Adipocyte (in vitro differentiated cells): ENCODE measurements at regions not wholly inside any gene's neighbourhood (a gene's known extent, or its start where the extent isn't known, plus 50 kb on each side); places are given as distances from the start of the nearest gene placed in this dataset.
A peak's percentile ranks its signal among the peaks of the same experiment; 100 is the strongest.

Experiments used
- DNase-seq: peaks from one replicate; pipeline ENCODE4 v3.0.0-alpha.2; 2015; ENCODE audit warnings: low read depth
- H3K27me3 ChIP-seq: replicated peaks from 2 replicates; pipeline ENCODE4 v1.7.0; 2013; ENCODE audit warnings: mild to moderate bottlenecking, low read length, moderate library complexity; ENCODE audit not compliant: control insufficient read depth, insufficient read depth
- H3K36me3 ChIP-seq: 2 replicates; pipeline ENCODE4 v1.7.0; 2013; ENCODE audit warnings: low read length, mild to moderate bottlenecking, moderate library complexity; ENCODE audit not compliant: control insufficient read depth, insufficient read depth, severe bottlenecking
- H3K4me1 ChIP-seq: 2 replicates; pipeline ENCODE4 v1.7.0; 2013; ENCODE audit warnings: mild to moderate bottlenecking, low read length, moderate library complexity; ENCODE audit not compliant: control insufficient read depth, insufficient read depth
- H3K4me3 ChIP-seq: 2 replicates; pipeline ENCODE4 v1.7.0; 2013; ENCODE audit warnings: mild to moderate bottlenecking, low read length, moderate library complexity
- H3K9ac ChIP-seq: 2 replicates; pipeline ENCODE4 v1.7.0; 2013; ENCODE audit warnings: mild to moderate bottlenecking, low read length, moderate library complexity
- H3K9me3 ChIP-seq: 2 replicates; pipeline ENCODE4 v1.7.0; 2013; ENCODE audit warnings: mild to moderate bottlenecking, low read length, moderate library complexity; ENCODE audit not compliant: control insufficient read depth

- Histone ChIP-seq H3K27me3 (peaks cover 49% of the 10 kb centered on the region), H3K36me3 (no peaks in the 10 kb centered on the region)
- no peak for DNase-seq
These were observed 174.5 kb downstream of the CDC5L start for GRCh38 chr6:44561832-44562665.

DNA sequence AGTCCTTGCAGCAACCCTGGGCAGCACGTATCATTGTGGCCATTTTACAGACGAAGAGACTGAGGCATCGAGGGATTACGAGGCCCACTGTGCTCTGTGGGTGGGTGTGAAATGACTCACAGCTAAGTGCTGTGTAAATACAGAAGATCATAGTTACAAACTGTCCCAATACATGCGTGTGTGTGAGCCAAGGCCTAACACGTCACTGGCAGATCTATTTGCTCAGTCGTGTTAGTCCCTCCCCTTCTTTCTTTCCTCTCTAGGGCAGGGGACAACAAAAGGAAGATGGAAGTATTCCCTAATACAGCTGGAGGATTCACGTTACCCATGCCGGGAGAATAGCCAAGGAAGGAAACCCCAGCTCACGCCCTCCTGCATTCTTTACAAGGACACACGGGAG is 175.9 kb downstream of the CDC5L start:
- Histone ChIP-seq H3K4me3 (no peak overlapping the region), H3K36me3 (no peaks in the 10 kb centered on the region), H3K27me3 (peaks cover 36% of the 10 kb centered on the region), H3K4me1 (peaks cover 12% of the 10 kb centered on the region), H3K9ac (no peak overlapping the region), H3K9me3 (no peaks in the 10 kb centered on the region)
- DNase-seq, result no peak

More at GRCh38 chr6:44561832-44562665, 174.5 kb downstream of the CDC5L start:
- H3K4me1 ChIP-seq, result peaks cover 12% of the 10 kb centered on the region
- no peak overlapping the region for H3K4me3 ChIP-seq
- no peak overlapping the region for H3K9ac ChIP-seq
- no peaks in the 10 kb centered on the region for H3K9me3 ChIP-seq

GRCh38 chr6:44564906-44565524 is 177.5 kb downstream of the CDC5L start:
- DNase-seq, result no peak
- H3K9me3 ChIP-seq, result no peaks in the 10 kb centered on the region

GRCh38 chr6:44567406-44567805 is 179.9 kb downstream of the CDC5L start:
- H3K27me3 ChIP-seq, result peaks cover 10% of the 10 kb centered on the region
- H3K9ac ChIP-seq, result no peak overlapping the region
- no peaks in the 10 kb centered on the region for H3K36me3 ChIP-seq
- H3K4me1 ChIP-seq, result peaks cover 10% of the 10 kb centered on the region
- no peaks in the 10 kb centered on the region for H3K9me3 ChIP-seq
- H3K4me3 ChIP-seq, result no peak overlapping the region
- no peak for DNase-seq

More at GRCh38 chr6:44564906-44565524, 177.5 kb downstream of the CDC5L start:
- Histone ChIP-seq H3K4me3 (no peak overlapping the region), H3K9ac (no peak overlapping the region), H3K36me3 (no peaks in the 10 kb centered on the region), H3K4me1 (peaks cover 5% of the 10 kb centered on the region), H3K27me3 (peaks cover 23% of the 10 kb centered on the region)

GRCh38 chr6:44569131-44569530 is 181.6 kb downstream of the CDC5L start:
- no peaks in the 10 kb centered on the region for H3K36me3 ChIP-seq
- no peak overlapping the region for H3K9ac ChIP-seq
- H3K27me3 ChIP-seq, result peaks cover 10% of the 10 kb centered on the region
- no peak for DNase-seq
- H3K4me3 ChIP-seq, result no peak overlapping the region
- peaks cover 10% of the 10 kb centered on the region for H3K4me1 ChIP-seq
- no peaks in the 10 kb centered on the region for H3K9me3 ChIP-seq

GRCh38 chr6:44569931-44570385 is 182.5 kb downstream of the CDC5L start:
- H3K9me3 ChIP-seq, result no peaks in the 10 kb centered on the region
- peaks cover 10% of the 10 kb centered on the region for H3K27me3 ChIP-seq
- peak overlapping the region; percentile 57 for H3K4me3 ChIP-seq
- peak; percentile 53 for DNase-seq
- no peaks in the 10 kb centered on the region for H3K36me3 ChIP-seq
- H3K9ac ChIP-seq, result no peak overlapping the region
- peaks cover 10% of the 10 kb centered on the region for H3K4me1 ChIP-seq

- no peak for DNase-seq
- no peaks in the 10 kb centered on the region for H3K9me3 ChIP-seq
- peaks cover 18% of the 10 kb centered on the region for H3K4me1 ChIP-seq
- H3K27me3 ChIP-seq, result peaks cover 5% of the 10 kb centered on the region
- no peak overlapping the region for H3K4me3 ChIP-seq
- no peak overlapping the region for H3K9ac ChIP-seq
- no peaks in the 10 kb centered on the region for H3K36me3 ChIP-seq
These were observed 184.0 kb downstream of the CDC5L start for GRCh38 chr6:44571510-44571909.

DNA sequence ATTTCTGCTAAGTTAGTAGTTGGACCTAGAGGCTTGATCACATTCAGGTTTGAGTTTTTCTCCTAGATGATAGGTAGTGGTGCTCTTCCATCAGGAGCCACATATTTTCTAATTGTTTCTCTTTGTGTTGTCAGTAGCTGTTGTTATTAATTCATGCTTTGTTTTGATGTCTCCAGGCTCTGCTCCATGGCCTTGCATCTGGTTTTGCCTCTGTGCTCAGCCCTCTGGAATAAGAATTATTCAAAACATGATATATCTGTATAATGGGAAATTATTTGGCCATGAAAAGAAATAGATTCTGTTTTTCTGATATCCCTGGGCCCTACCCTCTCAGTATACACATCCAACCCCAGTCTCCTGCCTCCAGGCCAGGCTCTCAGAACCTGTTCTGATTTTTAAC is 184.8 kb downstream of the CDC5L start:
- no peaks in the 10 kb centered on the region for H3K27me3 ChIP-seq
- H3K4me3 ChIP-seq, result no peak overlapping the region
- peak; percentile 24 for DNase-seq
- H3K36me3 ChIP-seq, result no peaks in the 10 kb centered on the region
- no peak overlapping the region for H3K9ac ChIP-seq
- peaks cover 22% of the 10 kb centered on the region for H3K4me1 ChIP-seq
- no peaks in the 10 kb centered on the region for H3K9me3 ChIP-seq

DNA sequence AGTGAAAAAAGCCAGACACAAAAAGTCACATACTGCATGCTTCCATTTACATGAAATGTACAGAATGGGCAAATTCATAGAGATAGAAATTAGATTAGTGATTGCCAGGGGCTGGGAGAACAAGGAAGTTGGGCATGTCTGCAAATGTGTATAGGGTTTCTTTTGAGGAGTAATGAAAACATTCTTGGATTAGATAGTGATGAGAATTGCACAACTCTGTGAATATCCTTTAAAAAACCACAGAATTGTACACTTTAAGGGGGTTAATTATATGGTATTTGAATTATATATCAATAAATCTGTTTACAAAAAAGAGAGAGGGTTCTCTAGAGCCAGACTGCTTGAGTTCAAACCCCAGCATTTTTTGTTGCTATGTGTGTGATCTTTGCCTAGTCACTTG is 188.1 kb downstream of the CDC5L start:
- H3K4me3 ChIP-seq, result no peak overlapping the region
- peak; percentile 59 for DNase-seq
- H3K36me3 ChIP-seq, result no peaks in the 10 kb centered on the region
- no peaks in the 10 kb centered on the region for H3K27me3 ChIP-seq
- H3K9me3 ChIP-seq, result no peaks in the 10 kb centered on the region
- H3K4me1 ChIP-seq, result peaks cover 12% of the 10 kb centered on the region
- no peak overlapping the region for H3K9ac ChIP-seq

DNA sequence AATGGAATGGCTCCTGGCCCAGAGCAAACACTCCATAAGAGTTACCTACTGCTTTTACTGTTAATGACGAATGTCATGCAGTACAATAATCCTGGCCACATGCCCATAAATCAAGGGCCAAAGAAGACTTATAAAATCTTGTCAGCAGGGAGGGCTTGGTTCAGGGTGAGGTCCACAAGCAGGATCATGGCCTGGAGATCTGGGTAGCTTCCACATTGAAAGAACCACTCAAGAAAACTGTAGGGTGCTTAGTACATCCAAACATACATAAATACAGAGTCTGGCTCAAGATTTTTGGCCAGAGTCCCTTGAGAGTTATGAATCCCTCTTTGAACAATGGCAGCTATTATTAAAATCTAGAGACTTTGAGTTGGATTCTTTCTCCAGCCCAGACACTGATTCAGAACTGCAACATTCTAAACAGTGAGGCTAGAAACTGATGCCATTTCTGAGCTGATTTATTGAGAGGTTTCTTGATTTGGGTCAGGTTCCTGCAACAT is 188.7 kb downstream of the CDC5L start:
- no peaks in the 10 kb centered on the region for H3K9me3 ChIP-seq
- no peaks in the 10 kb centered on the region for H3K36me3 ChIP-seq
- peak; percentile 50 for DNase-seq
- no peaks in the 10 kb centered on the region for H3K27me3 ChIP-seq
- no peak overlapping the region for H3K4me3 ChIP-seq
- no peak overlapping the region for H3K9ac ChIP-seq
- H3K4me1 ChIP-seq, result peaks cover 12% of the 10 kb centered on the region

DNA sequence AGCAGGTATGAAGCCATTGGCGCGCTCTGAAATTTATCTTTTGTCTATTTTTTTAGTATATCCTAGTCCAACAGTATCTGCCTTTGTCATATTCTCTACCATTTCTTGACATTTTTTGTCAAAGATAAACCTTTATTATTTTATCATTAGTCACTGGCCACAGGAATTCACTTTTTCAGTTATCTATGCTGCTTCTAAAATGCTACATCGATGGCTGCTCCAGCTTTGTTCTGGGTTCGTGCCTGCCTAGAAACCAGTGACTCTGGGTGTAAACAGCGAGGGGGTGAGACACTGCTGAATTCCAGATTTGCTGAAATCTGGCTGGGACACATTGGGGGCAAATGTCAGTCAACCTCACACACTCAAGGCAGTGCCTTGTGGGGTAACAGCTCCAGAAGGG is 193.4 kb downstream of the CDC5L start:
- H3K9ac ChIP-seq, result no peak overlapping the region
- no peaks in the 10 kb centered on the region for H3K36me3 ChIP-seq
- H3K4me3 ChIP-seq, result no peak overlapping the region
- no peaks in the 10 kb centered on the region for H3K27me3 ChIP-seq
- peaks cover 21% of the 10 kb centered on the region for H3K9me3 ChIP-seq
- DNase-seq, result peak; percentile 59
- peaks cover 10% of the 10 kb centered on the region for H3K4me1 ChIP-seq
